Ishikawa (cell line): ENCODE measurements at regions not wholly inside any gene's neighbourhood (a gene's known extent, or its start where the extent isn't known, plus 50 kb on each side); places are given as distances from the start of the nearest gene placed in this dataset.

Source experiments
- CEBPB ChIP-seq: IDR thresholded peaks from 2 replicates; pipeline ENCODE4 v1.6.1; 2012
- CREB1 ChIP-seq: IDR thresholded peaks from 2 replicates; pipeline ENCODE4 v1.6.1; 2012; ENCODE audit warnings: low read depth
- EGR1 ChIP-seq: IDR thresholded peaks from 2 replicates; pipeline ENCODE4 v1.6.1; 2012
- EP300 ChIP-seq: IDR thresholded peaks from 2 replicates; pipeline ENCODE4 v1.6.1; 2012; ENCODE audit warnings: borderline replicate concordance
- FOXM1 ChIP-seq: IDR thresholded peaks from 2 replicates; pipeline ENCODE4 v1.6.1; 2012; ENCODE audit warnings: low read depth, borderline replicate concordance
- MAX ChIP-seq: IDR thresholded peaks from 2 replicates; pipeline ENCODE4 v1.6.1; 2012
- TCF12 ChIP-seq: IDR thresholded peaks from 2 replicates; pipeline ENCODE4 v1.6.1; 2012; ENCODE audit warnings: low read depth
- TEAD4 ChIP-seq: IDR thresholded peaks from 2 replicates; pipeline ENCODE4 v1.6.1; 2012
- YY1 ChIP-seq: IDR thresholded peaks from 2 replicates; pipeline ENCODE4 v1.6.1; 2012; ENCODE audit warnings: low read depth
- ZBTB7A ChIP-seq: IDR thresholded peaks from 2 replicates; pipeline ENCODE4 v1.6.1; 2012; ENCODE audit warnings: low read depth
- TF ChIP-seq, protein P1 (sequence below): IDR thresholded peaks from 2 replicates; pipeline ENCODE4 v1.6.1; 2012; ENCODE audit warnings: low read depth, mild to moderate bottlenecking

DNA sequence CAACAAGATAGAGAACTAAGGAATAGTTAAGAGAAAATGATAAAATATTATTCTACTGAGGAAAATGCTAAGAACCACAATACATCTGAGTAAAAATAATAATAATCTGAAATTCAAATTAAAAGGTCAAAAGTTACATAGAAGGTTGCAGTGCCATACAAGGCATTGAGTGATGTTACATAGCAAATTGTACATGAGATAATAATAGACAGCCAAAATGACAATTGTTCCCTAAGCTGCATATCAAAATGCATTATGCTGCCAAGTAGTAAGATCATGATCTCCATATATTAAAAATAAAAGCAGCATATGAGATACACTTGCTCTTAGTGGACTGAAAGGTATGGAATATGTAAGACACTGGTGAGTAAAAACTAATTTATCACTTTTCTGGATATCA, 547.7 kb downstream of the KCNT2 start:
- TF ChIP-seq MAX (no peak), ZBTB7A (no peak), TEAD4 (no peak), CEBPB (no peak), EP300 (no peak), FOXM1 (no peak), TCF12 (no peak), YY1 (no peak), EGR1 (no peak), CREB1 (no peak)
- TF ChIP-seq, protein P1, sequence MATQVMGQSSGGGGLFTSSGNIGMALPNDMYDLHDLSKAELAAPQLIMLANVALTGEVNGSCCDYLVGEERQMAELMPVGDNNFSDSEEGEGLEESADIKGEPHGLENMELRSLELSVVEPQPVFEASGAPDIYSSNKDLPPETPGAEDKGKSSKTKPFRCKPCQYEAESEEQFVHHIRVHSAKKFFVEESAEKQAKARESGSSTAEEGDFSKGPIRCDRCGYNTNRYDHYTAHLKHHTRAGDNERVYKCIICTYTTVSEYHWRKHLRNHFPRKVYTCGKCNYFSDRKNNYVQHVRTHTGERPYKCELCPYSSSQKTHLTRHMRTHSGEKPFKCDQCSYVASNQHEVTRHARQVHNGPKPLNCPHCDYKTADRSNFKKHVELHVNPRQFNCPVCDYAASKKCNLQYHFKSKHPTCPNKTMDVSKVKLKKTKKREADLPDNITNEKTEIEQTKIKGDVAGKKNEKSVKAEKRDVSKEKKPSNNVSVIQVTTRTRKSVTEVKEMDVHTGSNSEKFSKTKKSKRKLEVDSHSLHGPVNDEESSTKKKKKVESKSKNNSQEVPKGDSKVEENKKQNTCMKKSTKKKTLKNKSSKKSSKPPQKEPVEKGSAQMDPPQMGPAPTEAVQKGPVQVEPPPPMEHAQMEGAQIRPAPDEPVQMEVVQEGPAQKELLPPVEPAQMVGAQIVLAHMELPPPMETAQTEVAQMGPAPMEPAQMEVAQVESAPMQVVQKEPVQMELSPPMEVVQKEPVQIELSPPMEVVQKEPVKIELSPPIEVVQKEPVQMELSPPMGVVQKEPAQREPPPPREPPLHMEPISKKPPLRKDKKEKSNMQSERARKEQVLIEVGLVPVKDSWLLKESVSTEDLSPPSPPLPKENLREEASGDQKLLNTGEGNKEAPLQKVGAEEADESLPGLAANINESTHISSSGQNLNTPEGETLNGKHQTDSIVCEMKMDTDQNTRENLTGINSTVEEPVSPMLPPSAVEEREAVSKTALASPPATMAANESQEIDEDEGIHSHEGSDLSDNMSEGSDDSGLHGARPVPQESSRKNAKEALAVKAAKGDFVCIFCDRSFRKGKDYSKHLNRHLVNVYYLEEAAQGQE: no peak
